ENCODE measurements at regions not wholly inside any gene's neighbourhood (a gene's known extent, or its start where the extent isn't known, plus 50 kb on each side); places are given as distances from the start of the nearest gene placed in this dataset.
"Not testable (repeated sequence)": the region's sequence is repeated elsewhere in the genome, so short reads cannot be mapped to it uniquely, and the experiment has no call there.

- TF ChIP-seq CTCF, POLR2A, POLR2AphosphoS5, EP300 (IDR thresholded peaks at IDR 0.05): not testable (repeated sequence)
Observed at GRCh38 chr9:67334727-67335572, 342.6 kb upstream of the SPATA31A3 start.
